Urinary bladder (tissue), 4 donors: ENCODE measurements at regions not wholly inside any gene's neighbourhood (a gene's known extent, or its start where the extent isn't known, plus 50 kb on each side); places are given as distances from the start of the nearest gene placed in this dataset. TPM values are rescaled to one million over a fixed set of nuclear protein-coding genes. Genes with fewer than 3 reads are reported as not detected.
A peak's percentile ranks its signal among the peaks of the same experiment; 100 is the strongest.

Experiments
- DNase-seq: peaks from one replicate; pipeline ENCODE4 v3.0.0-alpha.2; 2015; ENCODE audit errors: extremely low spot score
- H3K27ac ChIP-seq: one replicate; pipeline ENCODE4 v1.5.1; 2013; ENCODE audit warnings: low read depth, mild to moderate bottlenecking, moderate library complexity
- H3K36me3 ChIP-seq: one replicate; pipeline ENCODE4 v1.6.1; 2013; ENCODE audit warnings: mild to moderate bottlenecking, moderate library complexity; ENCODE audit not compliant: insufficient read depth
- H3K4me1 ChIP-seq: one replicate; pipeline ENCODE4 v1.6.1; 2013; ENCODE audit warnings: mild to moderate bottlenecking, moderate library complexity; ENCODE audit not compliant: insufficient read depth
- H3K4me3 ChIP-seq: one replicate; pipeline ENCODE4 v1.5.1; 2013; ENCODE audit warnings: low read depth, low read length
- WGBS: extraction: QIAGEN DNeasy Blood & Tissue Kit; methylation state at CpG from one replicate; pipeline ENCODE4 v1.1.7; 2013; 5-methylcytosine and 5-hydroxymethylcytosine counted together
- small RNA-seq: library from RNA; depleted of rRNA; stranded (forward); fragments of <200 nt; gene quantifications from one replicate; pipeline ENCODE3, GENCODE V24; 2014
- donor health status: healthy with polysubstance abuse.
- donor health status: healthy.

- no peak overlapping the region for H3K4me3 ChIP-seq
- no peaks in the 10 kb centered on the region for H3K4me1 ChIP-seq
- DNase-seq = no peak
- no peaks in the 10 kb centered on the region for H3K36me3 ChIP-seq
- WGBS = 31% methylated on average over 6 of the region's 6 CpGs
- H3K27ac ChIP-seq = no peak overlapping the region
These were observed 67.2 kb upstream of the MEGF10 start for GRCh38 chr5:127223256-127223974.

DNA sequence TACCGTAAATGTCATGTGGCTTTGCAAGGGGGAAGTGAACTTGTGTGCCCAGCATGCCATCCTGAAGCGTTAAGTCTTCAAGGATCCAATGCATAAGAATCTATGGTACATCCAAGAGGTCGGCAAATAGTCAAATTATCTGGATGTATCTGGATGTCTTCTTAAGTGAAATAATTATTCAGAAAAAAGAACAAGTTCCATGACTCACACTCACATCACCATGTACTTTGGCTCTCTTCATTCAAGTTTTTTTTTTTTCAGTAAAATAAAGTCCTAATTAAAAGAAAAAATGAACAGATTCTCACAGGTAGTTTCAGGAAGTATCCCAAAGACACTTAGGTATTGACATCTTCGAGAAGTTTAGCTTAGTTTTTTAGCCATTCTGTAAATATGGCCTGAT, 62.7 kb upstream of the MEGF10 start:
- Histone ChIP-seq H3K36me3 (no peaks in the 10 kb centered on the region), H3K27ac (no peak overlapping the region), H3K4me1 (no peaks in the 10 kb centered on the region), H3K4me3 (no peak overlapping the region)
- no peak for DNase-seq
- 98% methylated on average over 4 of the region's 4 CpGs for WGBS

DNA sequence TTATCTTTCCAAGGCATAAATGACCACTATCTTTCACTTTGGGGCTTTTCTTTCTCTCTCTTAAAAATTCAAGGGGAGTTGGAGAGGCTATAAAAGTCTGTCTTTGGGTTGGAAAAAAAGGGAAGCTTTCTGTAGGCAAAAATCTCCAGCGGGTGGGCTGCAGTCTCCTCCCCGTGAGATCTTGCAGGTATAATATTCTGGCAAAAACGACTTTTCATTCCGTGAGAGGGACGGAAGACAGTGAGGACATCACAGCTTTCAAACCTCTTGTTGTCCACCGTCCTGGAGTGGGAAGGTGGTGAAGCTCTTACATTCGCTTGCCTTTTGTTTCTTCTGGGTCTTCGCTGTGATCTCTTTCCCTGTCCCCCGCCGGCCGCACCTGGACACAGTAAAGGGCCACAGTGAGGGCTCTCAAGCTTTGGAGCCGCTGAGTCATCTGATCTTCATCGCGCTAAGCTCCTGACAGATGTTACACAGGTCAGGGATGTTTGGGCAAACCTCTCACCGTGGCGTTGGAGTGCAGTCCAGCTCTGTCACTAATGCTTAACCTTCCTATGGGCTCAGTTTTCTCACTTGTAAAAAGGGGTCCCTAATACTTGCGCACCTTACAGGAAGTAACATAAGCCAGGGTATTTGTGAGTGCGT, 61.9 kb upstream of the MEGF10 start:
- WGBS = 47% methylated on average over 18 of the region's 18 CpGs
- no peak for DNase-seq
- Histone ChIP-seq H3K4me1 (no peaks in the 10 kb centered on the region), H3K4me3 (peak overlapping the region; percentile 62), H3K36me3 (no peaks in the 10 kb centered on the region), H3K27ac (no peak overlapping the region)

DNA sequence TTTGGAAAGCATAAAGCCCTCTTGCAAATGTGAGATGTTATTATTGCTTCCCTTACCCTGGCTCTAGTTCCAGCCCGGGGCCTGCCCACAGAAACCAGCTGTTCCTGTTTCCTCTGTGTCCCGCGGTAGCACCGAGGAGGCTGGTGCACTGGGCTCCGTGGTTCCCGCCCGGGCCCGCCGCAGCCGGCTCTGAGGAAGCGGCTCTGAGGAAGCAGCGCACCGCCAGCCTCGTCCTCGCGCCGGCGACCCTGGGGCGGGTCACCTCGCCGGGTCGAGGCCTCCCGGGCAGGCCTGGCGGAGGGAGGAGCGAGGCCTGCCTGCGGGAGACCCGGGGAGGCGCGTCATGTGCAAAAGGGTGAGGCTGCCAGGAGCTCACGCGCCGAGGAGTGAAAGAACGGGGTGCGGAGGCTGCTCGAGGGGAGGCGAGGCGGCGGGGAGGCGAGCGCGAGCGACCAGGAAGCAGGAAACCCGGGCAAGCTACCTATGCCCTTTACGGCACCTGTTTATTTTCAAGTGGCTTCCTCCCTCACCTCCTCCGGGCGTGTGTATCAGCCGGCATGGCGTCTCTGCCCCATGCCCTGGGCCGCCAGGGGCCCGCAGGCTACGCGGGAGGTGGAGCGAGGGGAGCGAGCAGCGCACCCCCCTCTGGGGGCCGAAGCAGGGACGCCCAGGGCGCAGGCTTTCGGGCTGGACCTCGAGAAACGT, 61.3 kb upstream of the MEGF10 start:
- under 1% methylated on average over 61 of the region's 61 CpGs for WGBS
- H3K4me1 ChIP-seq = no peaks in the 10 kb centered on the region
- peak overlapping the region; percentile 62 for H3K4me3 ChIP-seq
- H3K36me3 ChIP-seq = no peaks in the 10 kb centered on the region
- H3K27ac ChIP-seq = peak overlapping the region; percentile 35
- no peak for DNase-seq

- Histone ChIP-seq H3K4me3 (no peak overlapping the region), H3K4me1 (no peaks in the 10 kb centered on the region), H3K36me3 (no peaks in the 10 kb centered on the region), H3K27ac (no peak overlapping the region)
- no peak for DNase-seq
- WGBS = 86% methylated on average over 3 of the region's 3 CpGs
These were observed 59.5 kb upstream of the MEGF10 start for GRCh38 chr5:127231118-127231517.

DNA sequence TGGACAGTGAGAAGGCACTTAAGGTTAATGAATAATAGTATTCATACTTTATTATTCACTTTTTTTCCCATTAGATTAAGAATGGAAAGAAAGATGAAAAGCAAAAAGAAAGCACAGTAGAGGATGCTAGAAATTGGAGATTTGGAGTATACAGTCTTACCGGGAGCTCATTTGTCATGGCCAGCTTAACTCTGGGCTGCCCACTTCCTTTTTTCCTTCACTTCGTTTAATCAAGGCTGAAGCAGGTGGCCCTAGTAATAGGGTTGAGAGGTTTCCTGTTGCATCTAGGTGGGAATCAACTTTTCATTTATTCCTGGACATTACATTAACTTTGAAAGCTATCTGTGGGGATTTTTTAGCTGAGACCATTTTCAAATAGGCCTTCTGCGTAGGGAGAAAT, 57.0 kb upstream of the MEGF10 start:
- WGBS = 78% methylated on average over 3 of the region's 3 CpGs
- H3K36me3 ChIP-seq = no peaks in the 10 kb centered on the region
- H3K4me3 ChIP-seq = no peak overlapping the region
- H3K27ac ChIP-seq = no peak overlapping the region
- no peaks in the 10 kb centered on the region for H3K4me1 ChIP-seq
- no peak for DNase-seq

DNA sequence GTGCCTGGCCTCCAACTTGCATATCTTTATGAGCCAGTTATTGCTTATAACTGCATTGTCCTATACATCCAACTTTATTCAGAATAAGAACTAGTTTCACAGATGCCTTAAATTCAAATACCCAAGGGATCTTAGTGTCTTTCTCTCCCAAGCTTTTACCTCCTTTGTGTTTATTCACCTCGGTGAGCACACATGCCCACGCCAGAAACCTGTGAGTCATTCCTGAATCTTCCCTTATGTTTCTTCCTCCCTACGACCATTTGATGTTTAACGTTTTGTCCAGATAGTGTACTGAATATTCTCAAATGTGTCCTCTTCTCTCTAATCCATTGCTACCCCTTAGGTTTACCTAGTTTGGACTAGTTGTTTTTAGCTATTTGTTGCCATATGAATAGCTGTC, 55.5 kb upstream of the MEGF10 start:
- Histone ChIP-seq H3K4me1 (no peaks in the 10 kb centered on the region), H3K4me3 (no peak overlapping the region), H3K27ac (no peak overlapping the region), H3K36me3 (no peaks in the 10 kb centered on the region)
- DNase-seq = no peak
- 72% methylated on average over 4 of the region's 4 CpGs for WGBS

GRCh38 chr5:127236254-127236653, 54.3 kb upstream of the MEGF10 start:
- Histone ChIP-seq H3K4me1 (no peaks in the 10 kb centered on the region), H3K27ac (no peak overlapping the region), H3K36me3 (no peaks in the 10 kb centered on the region), H3K4me3 (no peak overlapping the region)
- no peak for DNase-seq
- 56% methylated on average over 1 of the region's 1 CpG for WGBS

Small RNA genes in the stretch of these regions (small RNA-seq; reads per million reads assigned to genes)
- gene AC011416.2 (not detected), gene MRPS5P3 (not detected)
